Keratinocyte (primary cell): ENCODE measurements at regions not wholly inside any gene's neighbourhood (a gene's known extent, or its start where the extent isn't known, plus 50 kb on each side); places are given as distances from the start of the nearest gene placed in this dataset.

Experiments
- EZH2 ChIP-seq: IDR thresholded peaks from one replicate; pipeline ENCODE4 v1.6.1; 2012; ENCODE audit warnings: inconsistent platforms, mild to moderate bottlenecking, low read length, moderate library complexity
- TF ChIP-seq, protein P1 (sequence below), 3 experiments: IDR thresholded peaks in 1 of 3; conservative IDR thresholded peaks in 1 of 3; optimal IDR thresholded peaks in 1 of 3; 2 replicates in 2 of 3; 3 replicates in 1 of 3; pipeline versions ENCODE3 to v1.5.1; 2011; ENCODE audit warnings: low read length in 3 of 3, mild to moderate bottlenecking in 3 of 3, moderate library complexity in 2 of 3, control low read depth in 1 of 3, inconsistent platforms in 1 of 3; ENCODE audit not compliant: insufficient read depth in 2 of 3; ENCODE audit errors: extremely low read depth in 1 of 3

- TF ChIP-seq, protein P1, sequence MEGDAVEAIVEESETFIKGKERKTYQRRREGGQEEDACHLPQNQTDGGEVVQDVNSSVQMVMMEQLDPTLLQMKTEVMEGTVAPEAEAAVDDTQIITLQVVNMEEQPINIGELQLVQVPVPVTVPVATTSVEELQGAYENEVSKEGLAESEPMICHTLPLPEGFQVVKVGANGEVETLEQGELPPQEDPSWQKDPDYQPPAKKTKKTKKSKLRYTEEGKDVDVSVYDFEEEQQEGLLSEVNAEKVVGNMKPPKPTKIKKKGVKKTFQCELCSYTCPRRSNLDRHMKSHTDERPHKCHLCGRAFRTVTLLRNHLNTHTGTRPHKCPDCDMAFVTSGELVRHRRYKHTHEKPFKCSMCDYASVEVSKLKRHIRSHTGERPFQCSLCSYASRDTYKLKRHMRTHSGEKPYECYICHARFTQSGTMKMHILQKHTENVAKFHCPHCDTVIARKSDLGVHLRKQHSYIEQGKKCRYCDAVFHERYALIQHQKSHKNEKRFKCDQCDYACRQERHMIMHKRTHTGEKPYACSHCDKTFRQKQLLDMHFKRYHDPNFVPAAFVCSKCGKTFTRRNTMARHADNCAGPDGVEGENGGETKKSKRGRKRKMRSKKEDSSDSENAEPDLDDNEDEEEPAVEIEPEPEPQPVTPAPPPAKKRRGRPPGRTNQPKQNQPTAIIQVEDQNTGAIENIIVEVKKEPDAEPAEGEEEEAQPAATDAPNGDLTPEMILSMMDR (optimal IDR thresholded peaks at IDR 0.05 in 1 of 3, IDR thresholded peaks at IDR 0.05 in 1 of 3, conservative IDR thresholded peaks at IDR 0.05 in 1 of 3; ENCODE audit: extremely low read depth in 1 of 3, insufficient read depth in 2 of 3, low read length in 3 of 3): no peak
- no peak for TF ChIP-seq EZH2
These were observed 137.1 kb upstream of the FAM13C start for GRCh38 chr10:59499460-59499859.
